Trophoblast cell (in vitro differentiated cells and primary cell): ENCODE measurements at regions not wholly inside any gene's neighbourhood (a gene's known extent, or its start where the extent isn't known, plus 50 kb on each side); places are given as distances from the start of the nearest gene placed in this dataset.

ENCODE experiments used
- DNase-seq, 2 donors: peaks; one replicate each; pipeline ENCODE4 v3.0.0-alpha.2; 2016
- H2AFZ ChIP-seq: 2 replicates; pipeline ENCODE4 v1.6.1; 2013; ENCODE audit warnings: low read length, moderate library complexity, mild to moderate bottlenecking; ENCODE audit not compliant: insufficient read depth, poor library complexity
- H2AK5ac ChIP-seq: 2 replicates; pipeline ENCODE4 v1.6.1; 2013; ENCODE audit warnings: mild to moderate bottlenecking, low read length
- H2BK120ac ChIP-seq: 2 replicates; pipeline ENCODE4 v1.6.1; 2013; ENCODE audit warnings: low read length, mild to moderate bottlenecking, moderate library complexity; ENCODE audit not compliant: insufficient read depth, poor library complexity
- H2BK12ac ChIP-seq: 2 replicates; pipeline ENCODE4 v1.6.1; 2013; ENCODE audit warnings: mild to moderate bottlenecking, low read length, moderate library complexity
- H2BK5ac ChIP-seq: 2 replicates; pipeline ENCODE4 v1.6.1; 2013; ENCODE audit warnings: low read length, low read depth, moderate library complexity, mild to moderate bottlenecking; ENCODE audit not compliant: poor library complexity
- H3K14ac ChIP-seq: 2 replicates; pipeline ENCODE4 v1.6.1; 2013; ENCODE audit warnings: mild to moderate bottlenecking, low read length
- H3K18ac ChIP-seq: 2 replicates; pipeline ENCODE4 v1.6.1; 2013; ENCODE audit warnings: mild to moderate bottlenecking, low read length
- H3K23ac ChIP-seq: 2 replicates; pipeline ENCODE4 v1.6.1; 2013; ENCODE audit warnings: low read length
- H3K27ac ChIP-seq: 2 replicates; pipeline ENCODE4 v1.5.1; 2013; ENCODE audit warnings: low read depth, mild to moderate bottlenecking, inconsistent platforms, low read length, moderate library complexity
- H3K27me3 ChIP-seq: 2 replicates; pipeline ENCODE4 v1.6.1; 2013; ENCODE audit warnings: inconsistent platforms, mild to moderate bottlenecking, low read length, moderate library complexity; ENCODE audit not compliant: insufficient read depth
- H3K36me3 ChIP-seq, 2 experiments: 1 replicate in 1 of 2; 2 replicates in 1 of 2; pipeline ENCODE4 v1.6.1; 2013; ENCODE audit warnings: low read length in 2 of 2, mild to moderate bottlenecking in 2 of 2, moderate library complexity in 1 of 2; ENCODE audit not compliant: insufficient read depth in 2 of 2, control insufficient read depth in 1 of 2
- H3K4ac ChIP-seq: 2 replicates; pipeline ENCODE4 v1.6.1; 2013; ENCODE audit warnings: low read depth, mild to moderate bottlenecking, low read length, moderate library complexity
- H3K4me1 ChIP-seq, 2 experiments: 1 replicate in 1 of 2; 2 replicates in 1 of 2; pipeline ENCODE4 v1.6.1; 2013; ENCODE audit warnings: low read length in 2 of 2, mild to moderate bottlenecking in 2 of 2, moderate library complexity in 1 of 2; ENCODE audit not compliant: insufficient read depth in 2 of 2, control insufficient read depth in 1 of 2
- H3K4me2 ChIP-seq: 2 replicates; pipeline ENCODE4 v1.6.1; 2013; ENCODE audit warnings: inconsistent platforms, mild to moderate bottlenecking, low read length, moderate library complexity
- H3K4me3 ChIP-seq: 2 replicates; pipeline ENCODE4 v1.5.1; 2013; ENCODE audit warnings: mild to moderate bottlenecking, low read depth, low read length, inconsistent platforms
- H3K79me1 ChIP-seq: one replicate; pipeline ENCODE4 v1.6.1; 2013; ENCODE audit warnings: low read length
- H3K79me2 ChIP-seq: 2 replicates; pipeline ENCODE4 v1.6.1; 2013; ENCODE audit warnings: low read length, mild to moderate bottlenecking; ENCODE audit not compliant: control insufficient read depth, insufficient read depth, poor library complexity
- H3K9ac ChIP-seq: 2 replicates; pipeline ENCODE4 v1.6.1; 2013; ENCODE audit warnings: mild to moderate bottlenecking, low read length
- H3K9me3 ChIP-seq: 2 replicates; pipeline ENCODE4 v1.6.1; 2013; ENCODE audit warnings: low read depth, mild to moderate bottlenecking, control low read depth, inconsistent platforms, low read length; ENCODE audit not compliant: insufficient read depth
- H4K12ac ChIP-seq: 2 replicates; pipeline ENCODE4 v1.6.1; 2013; ENCODE audit warnings: low read depth, mild to moderate bottlenecking, low read length, moderate library complexity
- H4K8ac ChIP-seq: 2 replicates; pipeline ENCODE4 v1.6.1; 2013; ENCODE audit warnings: low read depth, mild to moderate bottlenecking, low read length, moderate library complexity
- H4K91ac ChIP-seq: one replicate; pipeline ENCODE4 v1.6.1; 2013; ENCODE audit warnings: low read depth, mild to moderate bottlenecking, low read length, moderate library complexity
- WGBS: extraction: QIAGEN DNeasy Blood & Tissue Kit; methylation state at CpG from one replicate; pipeline ENCODE4 v1.1.7; 2013; ENCODE audit warnings: missing lambda C conversion rate; ENCODE audit not compliant: insufficient read length, insufficient coverage; ENCODE audit errors: extremely low coverage; 5-methylcytosine and 5-hydroxymethylcytosine counted together

GRCh38 chr18:37653618-37654017 lies 88.0 kb upstream of the CELF4 start:
- H3K4me2 ChIP-seq, result no peak overlapping the region
- no peak overlapping the region for H3K23ac ChIP-seq
- no peaks in the 10 kb centered on the region for H3K9me3 ChIP-seq
- no peak overlapping the region for H2BK12ac ChIP-seq
- no peak for DNase-seq
- no peak overlapping the region for H3K4me3 ChIP-seq
- no peaks in the 10 kb centered on the region for H3K36me3 ChIP-seq
- no peaks in the 10 kb centered on the region for H3K27me3 ChIP-seq
- no peak overlapping the region for H2BK5ac ChIP-seq
- no peak overlapping the region for H3K27ac ChIP-seq
- H2BK120ac ChIP-seq, result no peak overlapping the region
- no peak overlapping the region for H3K9ac ChIP-seq
- H2AK5ac ChIP-seq, result no peak overlapping the region
- H4K91ac ChIP-seq, result no peak overlapping the region
- no CpG with 5 or more reads among the region's 2 CpGs for WGBS
- no peak overlapping the region for H4K12ac ChIP-seq
- no peaks in the 10 kb centered on the region for H3K4me1 ChIP-seq
- H2AFZ ChIP-seq, result no peak overlapping the region
- no peaks in the 10 kb centered on the region for H3K79me2 ChIP-seq
- no peak overlapping the region for H3K14ac ChIP-seq
- no peak overlapping the region for H3K18ac ChIP-seq
- H4K8ac ChIP-seq, result no peak overlapping the region
- H3K4ac ChIP-seq, result no peak overlapping the region
- no peaks in the 10 kb centered on the region for H3K79me1 ChIP-seq

DNA sequence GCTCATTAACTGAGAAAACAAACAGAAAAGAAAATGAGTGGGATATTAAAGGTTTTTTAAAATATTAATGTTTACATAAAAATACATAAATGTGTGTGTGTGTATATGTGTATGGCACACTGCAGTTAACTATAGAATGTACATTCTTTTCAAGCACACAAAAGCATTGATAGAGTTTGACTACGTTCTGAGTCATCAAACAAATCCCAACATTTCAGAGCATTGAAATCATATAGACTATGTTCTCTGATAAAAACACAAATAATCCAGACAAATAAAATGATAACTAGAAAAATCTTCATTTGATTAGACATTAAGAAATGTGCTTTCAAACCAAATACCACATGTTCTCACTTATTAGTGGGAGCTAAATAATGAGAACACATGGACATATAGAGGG lies 84.3 kb upstream of the CELF4 start:
- H3K23ac ChIP-seq, result no peak overlapping the region

GRCh38 chr18:37649416-37649815 lies 83.8 kb upstream of the CELF4 start:
- Histone ChIP-seq H4K8ac (no peak overlapping the region), H3K14ac (no peak overlapping the region), H3K27me3 (no peaks in the 10 kb centered on the region), H3K4ac (no peak overlapping the region), H3K18ac (no peak overlapping the region), H3K36me3 (no peaks in the 10 kb centered on the region), H3K79me1 (no peaks in the 10 kb centered on the region), H3K27ac (no peak overlapping the region), H2AFZ (no peak overlapping the region), H2BK12ac (no peak overlapping the region), H4K91ac (no peak overlapping the region), H3K4me2 (no peak overlapping the region), H2AK5ac (no peak overlapping the region), H3K4me1 (no peaks in the 10 kb centered on the region), H3K79me2 (no peaks in the 10 kb centered on the region), H2BK120ac (no peak overlapping the region), H3K9me3 (no peaks in the 10 kb centered on the region), H2BK5ac (no peak overlapping the region), H3K4me3 (no peak overlapping the region), H4K12ac (no peak overlapping the region), H3K23ac (no peak overlapping the region), H3K9ac (no peak overlapping the region)
- no peak for DNase-seq

More for the DNA sequence above, 84.3 kb upstream of the CELF4 start:
- WGBS, result no CpG with 5 or more reads among the region's 1 CpG
- no peak overlapping the region for H2BK120ac ChIP-seq
- H3K4me3 ChIP-seq, result no peak overlapping the region
- H4K8ac ChIP-seq, result no peak overlapping the region
- H3K79me1 ChIP-seq, result no peaks in the 10 kb centered on the region
- no peak overlapping the region for H2BK12ac ChIP-seq
- no peak overlapping the region for H3K4me2 ChIP-seq
- H3K36me3 ChIP-seq, result no peaks in the 10 kb centered on the region
- no peak for DNase-seq
- no peaks in the 10 kb centered on the region for H3K9me3 ChIP-seq
- H2AK5ac ChIP-seq, result no peak overlapping the region
- H3K14ac ChIP-seq, result no peak overlapping the region
- no peak overlapping the region for H3K9ac ChIP-seq
- H4K91ac ChIP-seq, result no peak overlapping the region
- no peak overlapping the region for H3K18ac ChIP-seq
- no peak overlapping the region for H3K4ac ChIP-seq
- H3K4me1 ChIP-seq, result no peaks in the 10 kb centered on the region
- no peak overlapping the region for H3K27ac ChIP-seq
- no peak overlapping the region for H2BK5ac ChIP-seq
- H3K27me3 ChIP-seq, result no peaks in the 10 kb centered on the region
- H4K12ac ChIP-seq, result no peak overlapping the region
- H3K79me2 ChIP-seq, result no peaks in the 10 kb centered on the region
- H2AFZ ChIP-seq, result no peak overlapping the region

DNA sequence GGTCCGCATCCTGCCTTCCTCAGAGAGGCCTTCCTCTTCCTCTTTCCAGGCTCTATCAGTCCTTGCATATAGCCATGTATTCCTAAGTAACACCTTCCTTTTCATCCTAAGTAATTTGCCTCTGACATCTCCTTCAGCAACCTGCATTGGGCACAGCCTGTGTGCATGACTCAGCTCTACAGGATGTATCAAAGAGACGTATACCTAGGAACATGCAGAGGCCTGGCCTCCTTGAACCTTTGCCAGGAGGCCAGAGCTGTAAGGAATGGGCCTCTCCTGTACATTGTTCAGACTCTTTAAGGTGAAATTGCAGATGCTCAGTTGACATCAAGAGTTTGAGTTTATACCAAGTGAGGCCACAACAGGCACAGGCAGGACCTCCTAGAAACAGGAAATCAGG lies 76.0 kb upstream of the CELF4 start:
- Histone ChIP-seq H3K4me2 (no peak overlapping the region), H3K36me3 (no peaks in the 10 kb centered on the region), H2AK5ac (no peak overlapping the region), H3K4ac (no peak overlapping the region), H3K4me3 (no peak overlapping the region), H4K12ac (no peak overlapping the region), H2AFZ (no peak overlapping the region), H4K8ac (no peak overlapping the region), H3K4me1 (no peaks in the 10 kb centered on the region), H3K79me2 (no peaks in the 10 kb centered on the region), H3K23ac (no peak overlapping the region), H3K27me3 (no peaks in the 10 kb centered on the region), H4K91ac (no peak overlapping the region), H3K27ac (no peak overlapping the region), H2BK5ac (no peak overlapping the region), H2BK12ac (no peak overlapping the region), H3K14ac (no peak overlapping the region), H3K9ac (no peak overlapping the region), H2BK120ac (no peak overlapping the region), H3K9me3 (peaks cover 3% of the 10 kb centered on the region), H3K18ac (no peak overlapping the region), H3K79me1 (no peaks in the 10 kb centered on the region)
- no CpG with 5 or more reads among the region's 2 CpGs for WGBS
- no peak for DNase-seq

GRCh38 chr18:37640504-37640903 lies 74.9 kb upstream of the CELF4 start:
- no peak overlapping the region for H3K4me3 ChIP-seq

More at GRCh38 chr18:37640504-37640903, 74.9 kb upstream of the CELF4 start:
- Histone ChIP-seq H2AK5ac (no peak overlapping the region), H2AFZ (no peak overlapping the region), H3K14ac (no peak overlapping the region), H3K79me1 (no peaks in the 10 kb centered on the region), H3K27me3 (no peaks in the 10 kb centered on the region), H3K4me1 (no peaks in the 10 kb centered on the region), H4K8ac (no peak overlapping the region), H3K23ac (no peak overlapping the region), H2BK120ac (no peak overlapping the region), H3K36me3 (no peaks in the 10 kb centered on the region), H3K27ac (no peak overlapping the region), H2BK5ac (no peak overlapping the region), H3K9ac (no peak overlapping the region), H4K91ac (no peak overlapping the region), H3K79me2 (no peaks in the 10 kb centered on the region), H3K9me3 (peaks cover 3% of the 10 kb centered on the region), H4K12ac (no peak overlapping the region), H3K18ac (no peak overlapping the region), H2BK12ac (no peak overlapping the region), H3K4me2 (no peak overlapping the region), H3K4ac (no peak overlapping the region)
- DNase-seq, result no peak
